IPS DF 4.7 (cell line): ENCODE measurements at regions not wholly inside any gene's neighbourhood (a gene's known extent, or its start where the extent isn't known, plus 50 kb on each side); places are given as distances from the start of the nearest gene placed in this dataset.

Experiments used
- DNase-seq: peaks from one replicate; pipeline ENCODE4 v3.0.0-alpha.2; 2013; ENCODE audit warnings: low spot score; ENCODE audit errors: extremely low read depth

DNA sequence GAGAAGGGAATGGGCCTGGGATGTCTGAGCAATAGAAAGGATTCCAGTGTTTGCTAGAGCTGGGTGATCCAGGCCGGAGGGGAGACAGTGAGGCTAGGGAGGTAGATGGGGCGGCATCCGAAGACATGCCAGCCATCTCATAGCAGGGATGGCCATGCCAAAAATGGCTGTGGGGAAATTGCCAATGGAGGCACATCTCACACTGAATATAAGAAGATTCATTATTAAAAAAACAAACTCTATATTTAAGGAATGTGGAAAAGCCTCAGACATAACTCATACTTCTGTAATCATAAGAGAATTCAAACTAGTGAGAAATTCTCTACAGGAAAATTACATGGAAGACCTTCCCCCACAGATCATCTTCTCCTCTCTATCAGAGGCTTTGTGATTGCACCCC, 289.2 kb downstream of the FGF9 start:
- DNase-seq = no peak

DNA sequence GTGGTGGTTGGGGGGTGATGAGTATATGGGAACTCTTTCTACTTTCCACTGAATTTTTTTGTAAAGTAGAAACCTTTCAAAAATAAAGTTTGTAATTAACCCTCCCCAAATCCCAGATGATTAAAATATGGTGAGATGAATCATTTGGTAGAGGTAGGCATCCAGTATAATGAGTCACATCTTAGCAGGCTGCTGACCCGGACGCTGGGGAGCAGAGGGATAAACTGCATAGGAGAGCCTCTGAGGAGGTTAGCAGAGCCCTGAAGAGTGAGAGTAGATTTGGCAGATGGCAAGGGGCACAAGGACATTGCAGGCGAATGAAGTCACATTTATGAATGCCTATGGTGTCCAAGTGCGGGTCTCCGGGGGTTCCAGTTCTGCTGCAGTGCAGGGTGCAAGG, 293.8 kb downstream of the FGF9 start:
- DNase-seq = no peak

DNA sequence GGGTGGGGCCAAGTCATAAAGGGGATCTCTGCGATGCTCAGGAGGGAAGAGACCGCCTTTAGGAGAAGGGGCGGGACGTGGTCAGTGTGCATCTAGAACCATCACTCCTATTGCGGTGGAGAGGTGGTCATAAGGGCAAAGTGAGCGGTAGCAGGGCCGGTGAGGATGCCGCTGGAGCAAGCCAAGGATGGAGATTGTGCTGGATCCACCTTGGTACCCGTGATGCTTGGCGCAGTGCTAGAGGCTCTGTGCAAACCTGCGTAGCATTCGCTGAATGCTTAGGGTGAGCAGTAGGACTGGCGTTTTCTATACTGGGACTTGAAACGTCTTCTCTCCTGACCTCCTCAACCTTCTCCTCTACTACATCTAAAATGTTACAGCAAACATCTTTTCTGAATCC, 294.2 kb downstream of the FGF9 start:
- DNase-seq = no peak

DNA sequence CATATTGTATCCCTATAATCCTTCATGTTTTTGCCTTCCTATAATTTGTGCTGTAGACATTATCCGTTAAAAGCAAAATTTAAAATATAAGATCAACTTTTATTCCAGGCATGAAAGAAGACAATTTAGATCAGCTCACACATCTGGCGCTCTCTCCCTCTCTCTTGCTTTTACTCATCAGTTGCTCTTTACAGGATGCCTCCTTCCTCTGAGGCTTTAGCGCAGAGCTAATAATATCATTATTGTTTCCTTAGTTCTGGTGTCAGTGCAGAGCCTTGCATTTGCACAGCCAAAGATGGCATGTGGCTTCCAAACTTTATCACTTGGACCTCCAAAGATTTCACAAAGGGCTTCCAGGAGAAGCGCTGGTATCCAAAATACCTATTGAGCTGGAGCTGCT, 295.1 kb downstream of the FGF9 start:
- no peak for DNase-seq

DNA sequence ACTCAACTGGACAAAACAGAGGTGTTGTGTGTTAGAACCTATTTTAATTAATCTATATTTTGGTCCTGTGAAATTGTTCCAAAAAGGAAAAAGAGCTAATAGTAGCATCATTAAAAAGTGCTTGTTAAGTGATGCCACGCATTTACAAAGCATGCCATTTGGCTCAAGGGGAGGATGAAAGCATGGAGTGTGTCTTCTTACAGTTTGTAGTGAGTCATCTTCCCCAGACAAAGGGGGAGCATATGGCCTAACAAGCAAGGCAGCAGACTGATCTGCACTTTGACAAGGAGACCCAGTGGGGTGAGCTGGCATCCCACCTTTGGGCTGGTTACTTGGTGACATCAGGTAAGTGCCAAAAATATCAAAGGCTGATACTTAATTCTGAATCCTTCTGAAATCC, 297.0 kb downstream of the FGF9 start:
- no peak for DNase-seq

DNA sequence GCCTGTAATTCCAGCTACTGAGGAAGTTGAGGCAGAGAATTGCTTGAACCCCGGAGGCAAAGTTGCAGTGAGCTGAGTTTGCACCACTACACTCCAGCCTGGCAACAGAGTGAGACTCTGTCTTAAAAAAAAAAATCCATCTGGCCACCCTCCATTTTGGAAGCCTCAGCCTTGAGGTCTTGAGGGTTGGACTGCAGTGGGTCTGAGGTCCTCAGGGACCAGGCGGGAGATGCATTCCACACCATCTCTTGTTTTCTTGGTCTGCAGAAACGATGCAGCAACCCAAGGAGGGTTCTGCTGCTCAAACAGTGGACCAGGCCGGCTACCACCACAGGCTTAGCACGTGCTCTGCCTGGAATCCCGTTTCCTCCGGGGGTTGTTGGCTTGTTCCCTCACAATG, 299.3 kb downstream of the FGF9 start:
- no peak for DNase-seq

DNA sequence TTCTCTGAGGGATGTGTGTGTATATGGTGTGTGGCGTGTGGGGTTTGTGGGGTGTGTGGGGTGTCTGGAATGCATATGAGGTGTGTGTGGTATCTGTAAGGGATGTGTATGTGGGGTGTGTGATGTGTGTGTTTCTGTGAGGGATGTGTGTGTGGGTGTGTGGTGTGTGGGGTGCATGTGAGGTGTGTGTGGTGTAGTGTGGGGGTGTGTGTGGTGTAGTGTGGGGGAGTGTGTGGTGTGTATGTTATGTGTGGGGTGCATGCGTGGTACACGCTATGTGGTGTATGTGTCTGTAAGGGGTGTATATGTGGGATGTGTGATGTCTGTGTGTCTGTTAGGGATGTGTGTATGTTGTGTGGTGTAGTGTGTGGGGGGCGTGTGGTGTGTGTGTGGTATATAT, 300.0 kb downstream of the FGF9 start:
- no peak for DNase-seq

DNA sequence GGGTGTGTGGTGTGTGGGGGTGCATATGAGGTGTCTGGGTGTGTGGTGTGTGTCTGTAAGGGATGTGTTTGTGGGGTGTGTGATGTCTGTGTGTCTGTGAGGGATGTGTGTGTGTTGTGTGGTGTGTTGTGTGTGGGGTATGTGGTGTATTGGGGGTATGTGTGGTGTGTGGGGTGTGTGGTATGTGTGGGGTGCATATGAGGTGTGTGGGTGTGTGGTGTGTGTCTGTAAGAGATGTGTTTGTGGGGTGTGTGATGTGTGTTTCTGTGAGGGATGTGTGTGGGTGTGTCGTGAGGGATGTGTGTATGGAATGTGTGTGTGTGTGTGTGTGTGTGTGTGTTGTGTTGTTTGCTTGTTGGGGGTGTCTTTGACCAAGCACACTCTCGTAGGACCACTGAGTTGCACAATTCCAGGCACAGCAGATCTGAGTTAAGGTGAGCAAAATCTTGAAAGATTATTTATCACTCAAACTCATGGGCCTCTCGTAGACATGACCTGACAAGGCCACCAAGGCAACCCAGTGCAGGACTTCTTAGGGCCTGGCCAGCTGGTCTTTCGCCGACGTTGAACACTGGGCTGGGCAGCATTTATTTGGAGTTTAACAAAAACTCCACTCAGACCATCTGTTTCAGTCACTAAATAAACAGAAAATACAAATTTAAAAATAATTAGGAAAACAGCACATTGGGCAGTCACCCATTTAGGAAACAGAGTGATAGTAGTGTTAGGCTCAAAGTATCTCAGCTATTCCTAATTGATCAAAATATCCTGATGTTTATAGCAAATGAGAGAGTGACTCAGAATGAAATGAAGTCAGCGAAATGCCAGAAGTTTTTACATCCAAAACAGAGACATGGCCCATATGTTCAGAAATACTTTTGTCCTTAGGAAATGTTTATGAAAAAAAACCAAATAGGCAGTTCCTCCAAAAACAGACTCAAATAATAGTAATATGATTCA, 301.1 kb downstream of the FGF9 start:
- DNase-seq = no peak

DNA sequence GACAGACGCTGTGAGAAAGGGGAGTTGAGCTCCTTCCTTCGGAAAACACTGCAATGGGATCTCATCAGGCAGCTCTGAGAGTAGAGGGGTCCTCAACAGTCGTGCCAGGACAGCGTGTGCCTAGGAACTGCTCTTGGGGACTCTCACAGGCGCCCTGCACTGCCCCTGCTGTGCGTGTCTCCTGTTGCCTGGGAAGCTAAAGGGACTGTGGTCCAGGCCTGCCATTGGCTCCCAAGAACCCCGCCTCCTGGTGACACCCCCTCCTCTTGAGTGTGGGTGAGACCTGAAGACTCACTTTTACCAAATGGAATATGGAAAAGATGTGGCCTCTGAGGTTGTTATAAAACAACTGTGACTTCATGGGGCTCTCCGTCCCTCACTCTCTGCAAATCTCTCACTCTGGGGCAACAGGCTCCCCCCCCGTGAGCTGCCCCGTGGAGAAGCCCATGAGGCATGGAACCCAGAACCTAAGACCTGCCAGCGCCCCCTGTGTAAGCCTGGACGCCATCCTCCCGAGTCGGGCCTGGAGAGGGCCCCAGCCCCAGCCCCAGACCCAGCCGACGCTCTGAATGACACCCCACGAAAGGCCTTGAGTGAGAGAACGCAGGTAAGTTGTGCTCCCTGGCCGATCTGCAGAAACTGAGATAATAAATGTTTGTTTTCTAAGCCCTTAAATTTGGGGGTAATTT, 302.7 kb downstream of the FGF9 start:
- DNase-seq = no peak

DNA sequence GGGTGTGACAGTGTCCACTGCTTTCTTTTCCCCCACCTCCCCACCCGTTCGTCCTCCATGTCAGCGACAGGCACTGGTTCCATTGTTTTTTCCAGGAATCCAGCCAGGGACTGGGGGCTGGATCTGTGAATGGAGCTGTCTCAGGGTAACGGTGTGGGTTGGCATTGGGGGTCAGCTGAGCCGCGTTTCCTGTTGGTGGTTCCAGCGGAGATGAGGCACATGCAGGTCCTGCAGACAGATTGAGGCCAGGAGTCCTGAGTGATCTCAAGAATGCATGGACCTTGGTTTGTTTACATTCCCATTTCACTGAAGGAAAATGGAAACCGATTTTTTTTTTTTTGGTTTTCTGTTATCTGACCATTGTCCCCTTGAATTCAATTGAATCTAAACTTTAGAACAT, 303.9 kb downstream of the FGF9 start:
- no peak for DNase-seq

DNA sequence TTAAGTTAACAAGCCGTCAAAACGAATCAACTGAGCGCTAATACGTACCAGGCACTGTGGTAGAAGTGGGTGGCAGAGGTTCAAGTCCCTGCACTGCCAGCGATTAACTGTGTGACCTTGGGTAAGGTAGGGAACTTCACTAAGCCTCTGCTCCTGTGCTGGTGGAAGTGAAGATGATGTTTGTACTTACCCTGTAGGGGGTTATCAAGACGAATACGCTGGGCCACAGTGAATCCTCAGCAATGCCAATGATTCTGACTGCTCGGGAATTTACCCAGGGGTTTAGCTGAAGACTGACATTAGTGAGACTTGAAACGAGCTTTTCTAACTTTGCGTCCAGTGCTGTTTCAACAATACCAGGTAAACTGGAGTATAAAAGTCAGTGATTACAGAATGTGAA, 305.3 kb downstream of the FGF9 start:
- DNase-seq = no peak

DNA sequence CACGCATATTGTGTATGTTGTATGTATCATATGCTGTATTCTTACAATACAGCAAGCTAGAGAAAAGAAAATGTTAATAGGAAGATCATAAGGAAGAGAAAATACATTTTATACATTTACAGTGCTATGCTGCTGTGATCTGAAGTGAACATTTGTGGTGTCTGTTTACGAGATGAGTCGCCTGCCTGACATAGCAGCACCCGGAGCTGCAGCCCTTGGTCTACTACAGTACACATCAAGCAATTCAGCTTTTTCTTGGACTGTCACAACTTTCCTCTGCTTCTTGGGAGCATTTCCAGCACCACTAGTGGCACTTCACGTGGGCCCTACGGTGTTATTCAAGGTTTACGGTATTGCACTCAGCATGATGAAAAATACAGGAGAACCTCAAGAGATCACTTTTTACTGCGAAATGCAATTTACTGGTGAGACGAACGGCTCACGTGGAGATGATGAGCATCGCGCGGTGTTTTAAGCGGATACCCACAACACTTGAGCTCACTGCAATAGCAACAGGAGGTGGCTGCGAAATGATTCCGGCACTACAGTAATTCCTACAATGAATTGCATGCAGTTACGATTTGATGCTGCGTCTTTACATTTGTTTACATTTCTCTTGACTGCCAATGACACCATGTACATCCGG, 308.4 kb downstream of the FGF9 start:
- no peak for DNase-seq

DNA sequence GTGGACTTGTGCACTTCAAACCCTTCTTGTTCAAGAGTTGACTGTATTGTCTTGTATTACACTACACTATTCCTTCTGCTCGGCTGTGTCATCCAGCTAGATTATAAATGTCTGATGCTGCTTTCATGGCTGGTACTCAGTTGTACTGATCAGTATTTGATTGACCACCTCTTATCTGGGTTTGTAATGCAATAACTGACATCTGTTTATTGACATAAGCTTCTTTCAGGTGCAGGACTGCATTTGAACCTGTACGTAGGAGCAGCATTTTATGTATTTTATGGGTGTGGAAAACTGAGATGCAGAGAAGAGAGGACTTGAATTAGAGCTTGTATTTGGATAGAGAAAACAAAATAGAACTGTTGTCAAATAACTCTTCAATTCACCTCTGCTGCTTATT, 309.2 kb downstream of the FGF9 start:
- no peak for DNase-seq

DNA sequence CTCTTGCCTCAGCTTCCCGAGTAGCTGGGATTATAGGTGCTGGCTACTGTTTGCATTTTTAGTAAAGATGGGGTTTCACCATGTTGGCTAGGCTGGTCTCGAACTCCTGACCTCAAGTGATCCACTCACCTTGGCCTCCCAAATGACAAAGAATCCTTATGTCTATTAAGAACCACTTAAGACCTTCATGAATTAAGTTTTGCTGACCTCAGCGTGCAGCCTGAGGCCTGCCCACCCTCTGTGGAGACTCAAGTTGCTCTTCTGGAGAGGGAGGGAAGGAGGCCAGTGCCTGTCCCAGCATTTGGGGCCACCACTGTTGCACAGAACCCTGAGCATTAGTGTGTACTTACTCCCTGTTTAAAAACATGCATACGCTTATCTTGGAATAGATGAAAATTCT, 313.3 kb downstream of the FGF9 start:
- no peak for DNase-seq

DNA sequence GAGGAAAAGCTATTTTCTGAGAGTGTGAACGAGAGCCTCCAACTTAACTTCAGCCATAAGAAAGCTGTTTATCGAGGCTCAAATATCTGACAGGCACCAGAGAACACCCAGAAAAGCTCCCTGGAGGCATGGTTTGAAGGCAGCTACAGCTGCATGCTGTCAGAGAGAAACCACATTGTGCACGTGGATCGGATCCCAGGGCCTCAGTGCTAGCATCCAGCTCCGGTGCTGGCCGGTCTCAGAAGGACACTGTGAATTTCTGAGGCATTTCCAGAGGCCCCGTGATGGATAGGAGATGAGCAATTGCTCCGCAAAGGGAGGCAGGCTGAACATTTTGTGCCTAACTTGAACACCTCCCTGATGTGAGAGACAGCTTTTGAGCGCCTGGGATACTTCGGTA, 315.7 kb downstream of the FGF9 start:
- no peak for DNase-seq

DNA sequence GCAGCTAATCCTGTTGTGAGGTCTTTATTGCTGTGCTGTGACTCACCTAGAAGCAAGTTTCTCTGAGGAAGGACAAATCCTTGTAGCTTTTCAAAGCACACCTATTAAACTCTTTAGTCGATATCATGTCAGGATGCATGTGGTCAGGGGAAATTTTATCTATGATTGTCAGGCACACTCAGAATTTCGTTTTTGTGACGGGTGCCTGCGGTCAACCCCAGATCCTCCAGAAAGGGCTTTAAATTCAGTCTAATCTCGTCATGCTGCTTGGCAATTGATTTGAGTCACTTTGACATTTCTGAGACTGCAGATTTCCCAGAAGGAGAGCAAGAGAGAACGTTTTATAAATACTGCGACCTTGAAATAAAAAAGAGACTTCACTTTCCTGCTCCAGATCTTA, 316.9 kb downstream of the FGF9 start:
- no peak for DNase-seq

DNA sequence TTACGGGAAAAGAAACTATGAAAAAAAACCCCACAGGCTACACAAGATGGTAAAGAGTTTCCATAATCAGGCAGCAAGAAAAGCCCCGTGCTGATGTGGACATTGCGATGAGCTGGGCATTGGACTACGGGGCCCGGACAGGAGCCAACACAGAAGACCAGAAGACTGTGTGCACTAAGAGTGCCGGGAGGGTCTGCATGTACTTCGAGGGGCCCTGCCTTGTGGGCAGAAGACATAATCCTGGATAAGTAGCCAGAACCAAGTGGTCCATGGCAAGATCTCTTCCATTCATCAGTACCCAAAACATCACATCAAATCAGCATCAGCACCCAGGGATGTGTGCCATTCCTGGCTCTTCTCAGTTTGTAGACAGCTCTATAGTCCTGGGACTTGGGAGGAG, 317.8 kb downstream of the FGF9 start:
- no peak for DNase-seq

DNA sequence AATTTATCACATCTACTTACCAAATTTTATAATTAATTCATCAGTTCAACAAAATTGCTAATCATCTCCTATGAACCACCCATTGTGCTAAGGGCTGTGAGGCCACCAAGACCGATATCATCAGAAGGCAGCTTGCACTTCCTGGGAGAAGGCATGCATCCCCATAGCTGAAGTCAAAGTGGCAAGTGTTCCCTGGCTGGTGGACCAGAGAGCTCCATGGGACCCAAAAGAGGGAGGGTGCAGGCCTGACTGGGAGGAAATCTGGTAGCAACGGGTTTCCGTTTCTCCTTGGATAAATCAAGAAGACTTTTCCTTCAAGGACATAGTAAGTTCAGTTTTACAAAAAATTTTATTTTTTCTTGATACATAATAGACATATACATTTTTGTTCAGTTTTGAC, 325.2 kb downstream of the FGF9 start:
- no peak for DNase-seq

DNA sequence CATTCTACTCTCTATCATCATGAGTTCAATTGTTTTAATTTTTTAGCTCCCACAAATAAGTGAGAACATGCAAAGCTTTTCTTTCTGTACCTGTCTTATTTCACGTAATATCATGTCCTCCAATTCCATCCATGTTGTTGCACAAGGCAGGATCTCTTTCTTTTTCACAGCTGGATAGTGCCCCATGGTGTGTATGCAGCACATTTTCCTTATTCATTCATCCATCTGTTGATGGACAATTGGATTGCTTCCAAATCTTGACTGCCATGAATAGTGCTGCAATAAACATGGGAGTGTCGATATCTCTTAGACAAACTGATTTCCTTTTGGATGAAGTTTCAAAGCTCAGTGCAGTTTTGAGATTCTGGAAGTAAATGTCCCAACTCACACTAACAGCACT, 326.9 kb downstream of the FGF9 start:
- DNase-seq = no peak

DNA sequence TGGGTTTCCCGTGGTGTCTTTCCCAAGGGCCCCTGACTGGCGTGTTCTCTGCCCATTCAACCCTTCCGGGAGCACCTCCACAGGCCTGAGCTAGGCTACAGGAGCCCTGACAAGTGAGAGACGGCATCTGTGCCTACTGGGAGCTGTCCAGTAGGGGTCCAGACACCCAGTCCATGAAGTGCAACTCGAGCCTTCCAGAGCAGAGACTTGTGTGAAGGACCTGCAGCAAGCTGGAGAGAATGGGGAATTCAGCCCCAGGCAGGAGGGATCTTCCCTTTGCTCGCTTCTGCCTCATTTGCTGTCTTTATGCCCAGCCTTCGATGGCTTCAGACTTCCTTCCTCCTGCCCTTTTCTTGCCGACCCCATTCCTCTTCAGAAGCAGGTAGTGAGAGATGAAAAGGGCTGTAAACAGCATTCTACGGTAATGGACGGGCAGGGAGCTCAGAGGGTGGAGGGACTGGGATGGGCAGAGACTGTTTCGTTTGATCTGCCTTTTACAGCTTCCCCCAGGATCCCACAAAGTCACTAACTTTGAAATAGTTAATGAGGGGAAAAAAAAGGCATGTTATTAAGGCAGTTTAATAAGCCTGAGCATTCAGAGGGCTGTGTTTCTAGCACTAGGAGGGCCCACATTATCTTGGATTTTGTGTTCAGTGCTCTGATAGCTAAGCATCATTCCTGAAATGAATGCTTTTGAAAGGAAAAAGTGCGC, 327.6 kb downstream of the FGF9 start:
- DNase-seq = no peak

DNA sequence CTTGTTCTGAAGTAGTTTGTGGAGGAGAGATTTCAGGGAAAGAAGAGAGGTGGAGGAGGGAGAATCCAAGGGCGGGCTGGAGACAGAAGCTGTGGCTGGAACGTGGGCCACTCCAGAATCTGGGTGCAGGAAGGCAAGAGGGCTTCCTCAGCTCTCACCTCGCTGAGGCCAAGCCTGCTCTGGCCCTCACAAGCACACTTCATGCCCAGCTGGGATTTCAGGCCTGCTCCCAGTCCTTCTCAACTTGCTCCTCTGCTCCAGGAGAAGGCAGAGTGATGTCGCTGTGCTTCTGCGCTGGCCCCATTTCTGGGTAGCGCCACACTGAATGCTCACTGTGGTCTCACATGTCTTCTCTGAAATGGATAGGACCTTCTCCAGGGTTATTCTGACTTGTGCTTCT, 328.8 kb downstream of the FGF9 start:
- DNase-seq = no peak

DNA sequence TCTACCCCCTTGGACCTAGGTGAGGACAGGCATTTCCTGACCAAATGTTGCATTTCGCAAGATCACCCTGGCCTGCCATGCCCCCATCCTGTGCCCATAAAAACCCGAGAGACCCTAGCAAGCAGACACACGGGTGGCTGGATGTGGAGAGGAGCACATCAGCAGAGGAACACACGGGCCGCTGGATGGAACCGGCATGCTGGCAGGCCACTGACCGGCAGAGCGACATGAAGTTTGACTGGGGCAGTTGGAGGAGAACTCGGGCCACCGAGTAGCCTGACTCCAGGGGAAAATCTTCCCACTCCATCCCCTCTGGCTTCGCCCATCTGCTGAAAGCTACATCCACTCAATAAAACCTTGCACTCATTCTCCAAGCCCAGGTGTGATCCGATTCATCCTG, 329.3 kb downstream of the FGF9 start:
- no peak for DNase-seq
